Neuronal stem cell (in vitro differentiated cells): ENCODE measurements at regions not wholly inside any gene's neighbourhood (a gene's known extent, or its start where the extent isn't known, plus 50 kb on each side); places are given as distances from the start of the nearest gene placed in this dataset.
A peak's percentile ranks its signal among the peaks of the same experiment; 100 is the strongest.

Experiments used
- DNase-seq: peaks from one replicate; pipeline ENCODE4 v3.0.0-alpha.2; 2013; ENCODE audit warnings: low spot score
- H2AFZ ChIP-seq: one replicate; pipeline ENCODE4 v1.6.1; 2013; ENCODE audit warnings: mild to moderate bottlenecking, low read length, inconsistent platforms
- H2AK5ac ChIP-seq: 2 replicates; pipeline ENCODE4 v1.6.1; 2013; ENCODE audit warnings: low read depth, mild to moderate bottlenecking, inconsistent platforms, low read length, moderate library complexity, mixed read lengths
- H2BK120ac ChIP-seq: 2 replicates; pipeline ENCODE4 v1.6.1; 2013; ENCODE audit warnings: low read depth, mild to moderate bottlenecking, inconsistent platforms, low read length, moderate library complexity, mixed read lengths
- H2BK12ac ChIP-seq: one replicate; pipeline ENCODE4 v1.6.1; 2013; ENCODE audit warnings: low read length, inconsistent platforms
- H2BK15ac ChIP-seq: 2 replicates; pipeline ENCODE4 v1.6.1; 2013; ENCODE audit warnings: mild to moderate bottlenecking, low read length, inconsistent platforms, mixed read lengths
- H2BK5ac ChIP-seq: one replicate; pipeline ENCODE4 v1.6.1; 2013; ENCODE audit warnings: inconsistent platforms, mild to moderate bottlenecking, low read length, moderate library complexity
- H3K14ac ChIP-seq: one replicate; pipeline ENCODE4 v1.6.1; 2013; ENCODE audit warnings: low read length, inconsistent platforms
- H3K18ac ChIP-seq: 2 replicates; pipeline ENCODE4 v1.6.1; 2013; ENCODE audit warnings: low read length, inconsistent platforms
- H3K23ac ChIP-seq: 2 replicates; pipeline ENCODE4 v1.6.1; 2013; ENCODE audit warnings: low read depth, mild to moderate bottlenecking, mixed read lengths, low read length, inconsistent platforms; ENCODE audit not compliant: poor library complexity
- H3K27ac ChIP-seq: replicated peaks from 3 replicates; pipeline ENCODE4 v1.5.1; 2013; ENCODE audit warnings: low read length, inconsistent platforms
- H3K27me3 ChIP-seq, 3 experiments: 2 replicates each; pipeline ENCODE4 v1.6.1; 2013; ENCODE audit warnings: low read length in 3 of 3, mild to moderate bottlenecking in 2 of 3, inconsistent platforms in 1 of 3, low read depth in 1 of 3, mixed read lengths in 1 of 3, moderate library complexity in 1 of 3; ENCODE audit not compliant: control insufficient read depth in 3 of 3, insufficient read depth in 3 of 3
- H3K36me3 ChIP-seq, 2 donors: replicated peaks in 1 of 2; 2 replicates each; pipeline ENCODE4 v1.6.1; 2013; ENCODE audit warnings: low read length in 2 of 2; ENCODE audit not compliant: control insufficient read depth in 2 of 2, insufficient read depth in 2 of 2
- H3K4ac ChIP-seq: 2 replicates; pipeline ENCODE4 v1.6.1; 2013; ENCODE audit warnings: inconsistent platforms, mild to moderate bottlenecking, low read length, moderate library complexity
- H3K4me1 ChIP-seq, 2 donors: 1 replicate in 1 of 2; 2 replicates in 1 of 2; pipeline ENCODE4 v1.6.1; 2013; ENCODE audit warnings: low read length in 2 of 2, low read depth in 1 of 2; ENCODE audit not compliant: control insufficient read depth in 2 of 2, insufficient read depth in 1 of 2
- H3K4me2 ChIP-seq: one replicate; pipeline ENCODE4 v1.6.1; 2013; ENCODE audit warnings: mild to moderate bottlenecking, low read length, inconsistent platforms; ENCODE audit not compliant: insufficient read depth, poor library complexity, severe bottlenecking
- H3K4me3 ChIP-seq, 2 donors: 2 replicates each; pipeline ENCODE4 v1.5.1; 2013; ENCODE audit warnings: low read length in 2 of 2, mild to moderate bottlenecking in 2 of 2, inconsistent platforms in 1 of 2, moderate library complexity in 1 of 2
- H3K79me1 ChIP-seq: one replicate; pipeline ENCODE4 v1.6.1; 2013; ENCODE audit warnings: low read depth, mild to moderate bottlenecking, inconsistent platforms, low read length, moderate library complexity
- H3K9ac ChIP-seq: one replicate; pipeline ENCODE4 v1.6.1; 2013; ENCODE audit warnings: mild to moderate bottlenecking, low read depth, low read length, inconsistent platforms; ENCODE audit not compliant: poor library complexity
- H3K9me3 ChIP-seq, 2 donors: replicated peaks in 1 of 2; 2 replicates each; pipeline versions ENCODE3 to v1.6.1; 2013; ENCODE audit warnings: low read length in 2 of 2, mild to moderate bottlenecking in 2 of 2, inconsistent platforms in 1 of 2, low read depth in 1 of 2, mixed read lengths in 1 of 2, moderate library complexity in 1 of 2; ENCODE audit not compliant: control insufficient read depth in 2 of 2, insufficient read depth in 1 of 2
- H4K8ac ChIP-seq: one replicate; pipeline ENCODE4 v1.6.1; 2013; ENCODE audit warnings: low read depth, mild to moderate bottlenecking, inconsistent platforms, low read length, moderate library complexity
- H4K91ac ChIP-seq: one replicate; pipeline ENCODE4 v1.6.1; 2013; ENCODE audit warnings: low read length, low read depth, mild to moderate bottlenecking, inconsistent platforms; ENCODE audit not compliant: poor library complexity
- WGBS, 2 donors: extraction: QIAGEN DNeasy Blood & Tissue Kit; methylation state at CpG; one replicate each; pipeline ENCODE4 v1.1.7; 2013; ENCODE audit warnings: missing lambda C conversion rate in 2 of 2, mixed read lengths in 1 of 2; ENCODE audit not compliant: insufficient read length in 2 of 2, insufficient replicate concordance in 1 of 2; ENCODE audit errors: extremely low coverage in 2 of 2; 5-methylcytosine and 5-hydroxymethylcytosine counted together

DNA sequence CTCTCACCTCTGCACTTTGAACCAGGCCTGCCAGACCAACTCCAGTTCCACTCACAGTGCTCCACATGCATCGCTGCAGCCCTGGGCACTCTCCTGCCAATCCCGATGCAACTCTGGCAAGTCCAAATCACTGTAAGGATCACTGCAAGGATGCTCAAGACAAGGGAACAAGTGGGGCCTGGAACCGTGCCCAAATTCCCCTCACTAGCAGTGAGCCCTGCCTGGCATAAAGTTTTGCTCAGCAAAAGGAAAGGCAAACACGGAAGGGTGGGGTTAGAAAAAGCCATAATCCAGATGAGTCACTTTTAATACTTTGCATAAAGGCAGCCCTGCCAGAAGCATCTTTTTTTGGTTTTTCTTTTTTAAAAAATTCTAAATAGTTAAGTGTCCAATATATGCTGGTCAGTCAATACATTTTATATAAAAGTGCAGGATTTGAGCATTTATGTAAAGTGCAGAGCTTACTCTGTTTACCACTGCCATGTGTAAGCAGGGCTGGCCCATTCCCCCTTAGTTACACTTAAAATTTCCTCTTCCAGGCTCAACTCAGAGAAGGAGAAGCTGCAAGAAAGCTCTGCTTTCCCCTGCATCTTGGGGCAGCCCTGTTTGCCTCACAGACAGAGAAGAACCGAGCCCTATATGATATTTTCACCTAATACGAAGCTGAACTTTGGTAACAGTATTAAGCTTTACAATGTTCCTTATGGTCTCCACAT lies 102.2 kb downstream of the CD47 start:
- no peak for DNase-seq
- Histone ChIP-seq H3K4ac (no peak overlapping the region), H3K79me1 (no peaks in the 10 kb centered on the region), H3K18ac (peak overlapping the region; percentile 44), H2BK15ac (peak overlapping the region; percentile 41), H3K9ac (no peak overlapping the region), H3K27ac (no peak overlapping the region), H4K91ac (no peak overlapping the region), H2BK12ac (no peak overlapping the region), H3K4me2 (no peak overlapping the region), H3K36me3 (no peaks in the 10 kb centered on the region), H3K23ac (peak overlapping the region; percentile 14), H3K14ac (no peak overlapping the region), H3K27me3 (no peaks in the 10 kb centered on the region), H3K9me3 (peaks cover 0 to 2% of the 10 kb centered on the region in 2 donors), H3K4me1 (peaks cover 2 to 12% of the 10 kb centered on the region in 2 donors), H2BK120ac (no peak overlapping the region), H2AFZ (peak overlapping the region; percentile 39), H2BK5ac (no peak overlapping the region), H2AK5ac (peak overlapping the region; percentile 10), H3K4me3 (no peak overlapping the region), H4K8ac (no peak overlapping the region)
- WGBS, 2 donors, result no CpG with 5 or more reads among the region's 6 CpGs

- H4K8ac ChIP-seq, result no peak overlapping the region
- H3K23ac ChIP-seq, result no peak overlapping the region
- H3K4me3 ChIP-seq, result no peak overlapping the region
- peaks cover 2 to 12% of the 10 kb centered on the region in 2 donors for H3K4me1 ChIP-seq
- H3K14ac ChIP-seq, result no peak overlapping the region
- no peak overlapping the region for H3K9ac ChIP-seq
- H3K36me3 ChIP-seq, result no peaks in the 10 kb centered on the region
- no peak overlapping the region for H2BK120ac ChIP-seq
- no peaks in the 10 kb centered on the region for H3K79me1 ChIP-seq
- no peak overlapping the region for H2BK15ac ChIP-seq
- H3K18ac ChIP-seq, result no peak overlapping the region
- H3K4ac ChIP-seq, result no peak overlapping the region
- no peak overlapping the region for H4K91ac ChIP-seq
- H3K9me3 ChIP-seq, result peaks cover 0 to 2% of the 10 kb centered on the region in 2 donors
- no peak overlapping the region for H3K27ac ChIP-seq
- peak overlapping the region; percentile 30 for H2AFZ ChIP-seq
- DNase-seq, result no peak
- H2AK5ac ChIP-seq, result no peak overlapping the region
- H3K27me3 ChIP-seq, result no peaks in the 10 kb centered on the region
- H2BK5ac ChIP-seq, result no peak overlapping the region
- no peak overlapping the region for H2BK12ac ChIP-seq
- no peak overlapping the region for H3K4me2 ChIP-seq
- no CpG with 5 or more reads among the region's 8 CpGs for WGBS, 2 donors
These were observed 103.5 kb downstream of the CD47 start for GRCh38 chr3:107987036-107987939.

DNA sequence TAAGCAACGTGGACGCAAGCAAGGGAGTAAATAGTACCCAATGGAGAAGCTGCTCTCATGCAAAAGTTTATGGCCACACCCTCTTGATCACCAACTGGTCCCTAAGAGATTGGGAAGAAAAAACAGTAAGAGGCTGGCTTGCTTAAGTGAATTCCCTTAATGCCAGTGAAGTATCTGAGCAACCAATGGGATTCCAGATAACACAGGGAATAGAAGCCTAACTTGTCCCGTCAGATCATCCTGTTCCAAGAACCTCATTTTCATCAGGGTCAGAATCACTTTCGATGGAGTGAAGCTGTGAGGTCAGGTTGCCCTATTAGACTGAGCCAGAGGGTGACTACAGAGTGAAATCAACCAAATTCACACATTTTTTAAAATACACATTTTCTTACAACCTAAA lies 104.3 kb downstream of the CD47 start:
- Histone ChIP-seq H3K4me3 (no peak overlapping the region), H3K18ac (no peak overlapping the region), H3K4ac (no peak overlapping the region), H4K8ac (no peak overlapping the region), H2BK5ac (no peak overlapping the region), H3K27ac (no peak overlapping the region), H3K23ac (no peak overlapping the region), H2AK5ac (no peak overlapping the region), H3K79me1 (no peaks in the 10 kb centered on the region), H3K36me3 (no peaks in the 10 kb centered on the region), H3K9ac (no peak overlapping the region), H3K14ac (no peak overlapping the region), H3K4me1 (peaks cover 4 to 17% of the 10 kb centered on the region in 2 donors), H2BK120ac (no peak overlapping the region), H3K27me3 (no peaks in the 10 kb centered on the region), H3K4me2 (no peak overlapping the region), H4K91ac (no peak overlapping the region), H2AFZ (no peak overlapping the region), H2BK12ac (no peak overlapping the region), H2BK15ac (no peak overlapping the region), H3K9me3 (no peaks in the 10 kb centered on the region)
- WGBS, 2 donors, result no CpG with 5 or more reads among the region's 4 CpGs
- no peak for DNase-seq

GRCh38 chr3:107985496-107985895 lies 105.3 kb downstream of the CD47 start:
- no peak overlapping the region for H3K4ac ChIP-seq
- DNase-seq, result no peak
- no peak overlapping the region for H4K8ac ChIP-seq
- no peak overlapping the region for H2BK12ac ChIP-seq
- H2AK5ac ChIP-seq, result no peak overlapping the region
- H3K9ac ChIP-seq, result no peak overlapping the region
- no peaks in the 10 kb centered on the region for H3K36me3 ChIP-seq
- peaks cover 4 to 18% of the 10 kb centered on the region in 2 donors for H3K4me1 ChIP-seq
- no peak overlapping the region for H2BK5ac ChIP-seq
- no peaks in the 10 kb centered on the region for H3K79me1 ChIP-seq
- no peak overlapping the region for H3K23ac ChIP-seq
- H3K4me3 ChIP-seq, result no peak overlapping the region
- H3K9me3 ChIP-seq, result no peaks in the 10 kb centered on the region
- H3K27me3 ChIP-seq, result no peaks in the 10 kb centered on the region
- no peak overlapping the region for H4K91ac ChIP-seq
- WGBS, 2 donors, result no CpG with 5 or more reads among the region's 4 CpGs
- H2AFZ ChIP-seq, result peak overlapping the region; percentile 3
- no peak overlapping the region for H2BK120ac ChIP-seq
- no peak overlapping the region for H3K14ac ChIP-seq
- no peak overlapping the region for H3K18ac ChIP-seq
- no peak overlapping the region for H3K27ac ChIP-seq
- no peak overlapping the region for H2BK15ac ChIP-seq
- H3K4me2 ChIP-seq, result no peak overlapping the region
